HG02840 (cell line): ENCODE measurements at regions not wholly inside any gene's neighbourhood (a gene's known extent, or its start where the extent isn't known, plus 50 kb on each side); places are given as distances from the start of the nearest gene placed in this dataset.

Source experiments
- ATAC-seq: cut with Tn5 transposase; IDR thresholded peaks from one replicate; pipeline ENCODE4 v1.9.1; 2021; ENCODE audit warnings: mild to moderate bottlenecking, moderate library complexity, moderate number of reproducible peaks; ENCODE audit not compliant: unreplicated experiment, low FRiP score

DNA sequence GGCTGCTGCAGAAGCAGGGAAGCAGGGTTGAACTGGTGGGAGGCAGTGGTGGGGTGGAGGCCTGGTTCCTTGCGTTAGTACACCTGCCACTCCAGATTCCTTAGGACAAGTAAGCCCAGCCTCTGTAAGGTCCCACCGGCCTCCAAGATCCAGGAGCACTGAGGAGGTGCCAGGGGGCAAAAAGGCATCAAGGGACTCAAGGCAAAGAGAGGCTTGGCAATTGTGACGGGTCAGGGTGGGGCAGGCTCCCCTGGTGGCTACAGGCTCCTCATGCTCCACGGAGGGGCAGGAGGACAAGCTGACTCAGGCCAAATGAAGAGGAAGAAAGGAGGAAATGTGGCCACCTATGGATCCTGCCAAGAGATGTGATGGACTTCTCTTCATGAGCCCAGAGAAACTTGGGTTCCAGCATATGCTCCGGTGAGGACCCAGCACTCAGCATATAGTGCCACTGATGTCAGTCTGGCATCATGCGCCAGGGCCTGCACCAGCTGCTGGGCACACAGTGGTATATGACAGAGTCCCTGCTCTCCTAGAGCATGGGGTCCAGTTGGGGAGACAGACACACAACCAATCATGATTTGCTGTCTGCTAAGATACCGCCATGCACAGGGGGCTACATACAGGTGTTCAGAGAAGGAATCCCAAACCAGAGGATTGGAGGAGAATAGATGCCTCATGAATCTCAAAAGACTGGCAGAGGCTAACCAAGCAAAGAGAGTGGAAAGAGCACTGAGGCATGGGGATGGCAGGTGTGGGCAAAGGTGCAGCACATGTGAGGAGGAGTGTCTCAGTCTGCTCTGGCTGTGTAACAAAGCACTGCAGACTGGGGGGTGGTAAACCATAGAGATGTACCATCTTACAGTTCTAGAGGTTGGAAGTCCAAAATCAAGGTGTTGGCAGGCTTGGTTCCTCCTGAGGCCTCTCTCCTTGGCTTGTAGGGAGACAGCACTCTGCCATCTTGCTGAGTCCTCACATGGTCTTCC is 249.7 kb downstream of the RHOU start:
- no peak for ATAC-seq

- ATAC-seq: no peak
Measured at GRCh38 chr1:228985661-228986060, 250.4 kb downstream of the RHOU start.

- ATAC-seq: no peak
Measured at GRCh38 chr1:228986093-228986904, 251.0 kb downstream of the RHOU start.

- ATAC-seq: no peak
Measured at GRCh38 chr1:228987286-228987685, 252.0 kb downstream of the RHOU start.

- ATAC-seq: no peak
Measured at GRCh38 chr1:228987736-228988506, 252.6 kb downstream of the RHOU start.

DNA sequence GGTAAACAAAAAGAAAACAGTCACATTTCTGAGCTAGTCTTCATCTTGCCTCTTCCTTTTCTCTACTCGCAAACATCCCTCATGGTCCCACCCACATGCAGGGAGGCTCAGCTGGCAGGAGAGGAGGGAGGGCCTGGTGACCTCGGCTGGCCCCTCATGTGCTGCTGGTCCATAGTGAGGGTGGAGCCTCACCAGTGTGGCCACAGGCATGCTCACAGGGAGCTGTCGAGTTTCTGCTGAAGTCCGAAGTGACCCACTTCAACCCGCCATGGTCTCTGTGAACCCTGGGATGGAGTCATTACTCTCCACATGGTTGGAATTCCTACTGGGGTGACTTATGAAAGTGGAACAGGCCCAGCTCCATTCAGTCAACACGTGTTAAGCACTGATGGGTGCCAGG is 253.4 kb downstream of the RHOU start:
- ATAC-seq: no peak

GRCh38 chr1:228989176-228989575 is 253.9 kb downstream of the RHOU start:
- no peak for ATAC-seq

- no peak for ATAC-seq
Measured at GRCh38 chr1:228989676-228989991, 254.4 kb downstream of the RHOU start.

DNA sequence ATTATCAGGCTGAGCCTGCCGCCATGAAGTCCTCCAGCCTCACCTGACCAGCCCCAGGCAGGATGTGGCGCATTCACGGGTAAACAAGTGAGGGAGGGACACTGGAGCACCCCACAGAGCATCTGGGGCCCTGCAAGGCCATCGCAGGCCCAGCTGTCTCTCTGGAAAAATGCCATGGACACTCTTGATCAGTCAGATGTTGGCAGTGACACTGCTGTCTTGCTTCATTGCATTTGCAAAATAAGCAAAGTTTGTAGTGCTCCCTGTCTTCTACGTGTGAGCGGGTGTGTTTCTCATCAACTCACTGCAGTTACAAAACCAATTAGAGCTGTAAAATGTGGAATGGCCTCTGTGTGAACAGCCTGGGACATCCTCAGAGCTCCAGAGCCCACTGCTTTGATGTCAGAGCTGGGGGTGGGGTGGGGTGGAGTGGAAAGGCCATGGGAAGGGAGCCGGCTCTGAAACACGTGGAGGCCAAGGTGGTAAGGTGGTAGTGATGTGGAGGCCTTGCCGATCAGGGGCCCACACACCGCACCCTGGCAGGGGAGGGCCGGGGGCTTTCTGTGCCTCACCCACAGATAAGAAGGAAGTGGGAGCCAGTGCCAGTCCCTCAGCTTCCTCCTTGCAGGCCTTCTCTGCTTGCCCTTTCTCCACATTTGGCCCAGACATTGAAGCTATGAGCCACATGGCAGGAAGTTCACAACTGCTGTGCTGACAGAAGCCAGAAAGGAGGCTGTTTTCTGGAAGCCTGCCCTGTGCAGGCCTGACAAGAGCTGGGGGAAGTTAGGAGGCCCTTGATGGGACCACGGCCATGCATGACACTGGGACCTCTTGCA is 254.9 kb downstream of the RHOU start:
- ATAC-seq: no peak

DNA sequence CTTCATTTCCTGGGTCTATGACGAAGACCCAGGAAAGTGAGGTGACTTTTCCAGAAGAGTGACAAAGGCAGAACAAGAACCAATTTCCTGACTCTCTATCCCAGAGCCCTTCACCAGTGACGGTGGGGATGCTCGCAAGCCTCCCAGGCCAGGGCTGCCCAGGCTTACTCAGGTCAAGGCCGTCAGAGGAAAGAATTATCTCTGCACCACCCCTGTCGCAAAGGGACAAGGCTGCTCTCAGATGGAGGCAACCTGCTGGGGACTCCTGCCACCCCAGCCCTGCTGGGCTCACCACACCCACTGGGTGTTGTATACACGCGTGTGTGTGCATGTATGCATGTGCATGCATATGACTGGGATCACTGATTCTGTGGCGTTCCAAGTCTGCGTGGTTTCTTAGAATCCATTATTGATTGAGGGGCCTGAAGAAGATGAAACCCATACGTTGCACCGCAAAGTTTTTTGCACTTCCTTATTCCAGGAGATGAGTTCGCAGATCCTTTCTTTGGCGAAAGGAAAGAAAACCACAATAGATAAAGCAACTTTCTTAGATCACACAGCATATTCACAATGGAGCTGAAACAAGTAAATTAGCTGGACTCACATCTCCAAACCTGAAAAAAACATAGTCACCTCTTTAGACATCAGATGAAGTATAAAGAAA is 255.8 kb downstream of the RHOU start:
- no peak for ATAC-seq

DNA sequence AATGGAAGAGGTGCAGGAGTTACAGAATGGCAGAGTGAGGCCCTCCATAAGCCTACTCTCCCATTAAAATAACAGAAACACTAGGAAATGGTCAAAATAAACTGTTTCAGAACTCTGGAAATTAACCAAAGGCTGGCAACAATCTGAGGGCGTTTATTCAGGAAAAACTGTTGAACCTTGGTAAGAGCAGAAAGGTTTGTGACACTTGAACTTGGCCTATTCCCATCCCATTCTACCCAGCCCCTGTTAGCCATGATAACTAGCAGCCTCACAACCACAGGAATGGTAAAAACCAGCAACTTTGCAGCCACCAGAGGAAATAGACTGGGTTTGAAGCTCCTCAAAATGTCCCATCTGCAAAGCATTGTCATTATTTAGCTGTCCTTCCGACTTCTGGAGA is 256.8 kb downstream of the RHOU start:
- no peak for ATAC-seq

GRCh38 chr1:228992907-228993535 is 257.7 kb downstream of the RHOU start:
- no peak for ATAC-seq

DNA sequence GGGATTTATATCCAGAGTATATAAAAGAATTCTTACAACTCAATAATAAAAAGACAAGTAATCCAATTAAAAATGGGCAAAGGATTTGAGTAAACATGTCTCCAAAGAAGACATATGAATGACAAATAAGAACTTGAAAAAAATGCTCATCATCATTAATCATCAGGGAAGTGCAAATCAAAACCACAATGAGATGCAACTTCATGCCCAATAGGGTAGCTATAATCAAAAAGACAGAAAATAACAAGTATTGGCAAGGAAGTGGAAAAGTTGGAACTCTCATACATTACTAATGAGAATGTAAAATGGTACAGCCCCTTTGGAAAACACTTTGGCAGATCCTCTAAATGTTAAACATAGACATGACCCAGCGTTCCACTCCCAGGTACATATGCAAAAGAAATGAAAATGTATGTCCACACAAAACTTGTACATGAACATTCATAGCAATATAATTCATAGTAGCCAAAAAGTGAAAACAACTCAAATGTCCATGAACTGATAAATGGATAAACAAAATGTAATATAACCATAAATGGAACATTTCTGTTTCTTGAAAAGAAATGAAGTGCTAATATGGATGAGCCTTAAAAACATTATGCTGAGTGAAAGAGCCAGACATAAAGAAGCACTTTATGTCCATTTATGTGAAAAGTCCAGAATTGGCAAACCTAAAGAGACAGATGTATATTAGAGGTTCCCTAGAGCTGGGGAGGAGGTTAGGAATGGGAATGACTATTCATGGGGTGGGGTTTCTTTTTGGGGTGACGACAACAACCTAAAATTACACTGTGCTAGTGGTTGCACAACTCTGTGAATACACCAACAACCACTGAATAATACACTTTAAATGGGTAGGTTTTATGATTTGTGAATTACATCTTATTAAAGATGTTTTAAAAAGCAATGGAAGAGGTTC is 259.7 kb downstream of the RHOU start:
- ATAC-seq: no peak

- ATAC-seq: no peak
Measured at GRCh38 chr1:228996281-228996680, 261.0 kb downstream of the RHOU start.

GRCh38 chr1:228997721-228998144 is 262.5 kb downstream of the RHOU start:
- ATAC-seq: no peak

- ATAC-seq: no peak
Measured at GRCh38 chr1:228998179-228998578, 262.9 kb downstream of the RHOU start.

DNA sequence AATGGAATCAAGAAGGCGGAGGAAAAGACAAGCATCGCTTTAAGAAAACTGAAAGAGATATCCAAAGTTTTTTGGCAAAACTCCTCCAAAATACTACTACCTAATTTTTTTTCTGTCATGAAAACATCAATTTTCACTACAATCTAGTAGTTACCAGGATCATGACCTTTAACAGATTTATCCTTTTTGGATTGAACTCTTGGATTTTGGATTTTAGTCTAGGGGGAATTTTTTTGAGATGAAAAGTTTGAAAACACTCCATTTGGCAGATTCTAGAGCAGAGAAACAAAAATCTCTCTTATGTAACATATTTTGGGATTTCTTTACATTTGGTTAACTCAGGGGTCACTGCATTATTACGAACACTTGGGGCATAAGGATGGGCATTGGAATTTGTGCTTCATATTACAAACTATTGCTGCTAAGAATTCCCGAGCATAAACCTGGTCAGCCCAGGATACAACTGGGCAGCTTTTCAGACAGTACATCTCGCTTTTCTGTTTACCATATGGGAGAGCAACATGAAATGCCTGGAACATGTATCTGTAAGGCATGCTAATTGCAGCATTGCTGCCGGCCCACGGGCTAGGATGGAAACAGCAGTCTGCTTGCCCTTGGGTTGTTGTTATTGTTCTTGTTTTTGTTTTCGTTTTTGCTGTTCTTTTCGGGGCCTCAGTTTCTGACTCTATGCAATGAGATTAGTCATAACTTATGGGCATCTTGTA is 264.3 kb downstream of the RHOU start:
- no peak for ATAC-seq
